DOHH2 (cell line): ENCODE measurements at regions not wholly inside any gene's neighbourhood (a gene's known extent, or its start where the extent isn't known, plus 50 kb on each side); places are given as distances from the start of the nearest gene placed in this dataset.

Source experiments
- H3F3A ChIP-seq: fragments of 200-600 bp; sonication (generic), shearing (Covaris generic); 2 replicates; pipeline ENCODE4 v1.6.0; 2016; ENCODE audit warnings: antibody characterized with exemption, mild to moderate bottlenecking; ENCODE audit not compliant: control insufficient read depth, insufficient read depth
- H3K27ac ChIP-seq: fragments of 200-600 bp; sonication (generic); 2 replicates; pipeline ENCODE4 v1.5.1; 2014; ENCODE audit warnings: low read depth, mild to moderate bottlenecking, low read length, moderate library complexity
- H3K27me3 ChIP-seq: fragments of 200-600 bp; sonication (generic); 2 replicates; pipeline ENCODE4 v1.6.1; 2014; ENCODE audit warnings: mild to moderate bottlenecking, low read length, mixed read lengths; ENCODE audit not compliant: control insufficient read depth
- H3K36me3 ChIP-seq: fragments of 200-600 bp; sonication (generic); 2 replicates; pipeline ENCODE4 v1.6.1; 2014; ENCODE audit warnings: mild to moderate bottlenecking, low read length, moderate library complexity, mixed read lengths; ENCODE audit not compliant: control insufficient read depth
- H3K4me1 ChIP-seq: fragments of 200-600 bp; sonication (generic); 2 replicates; pipeline ENCODE4 v1.6.1; 2014; ENCODE audit warnings: mild to moderate bottlenecking, low read length, mixed read lengths; ENCODE audit not compliant: control insufficient read depth
- H3K4me2 ChIP-seq: fragments of 200-600 bp; sonication (generic); 2 replicates; pipeline ENCODE4 v1.6.0; 2014; ENCODE audit warnings: mild to moderate bottlenecking, low read length, moderate library complexity
- H3K4me3 ChIP-seq: fragments of 200-600 bp; sonication (generic); 2 replicates; pipeline ENCODE4 v1.5.1; 2014; ENCODE audit warnings: mild to moderate bottlenecking, low read length, mixed read lengths
- H3K79me2 ChIP-seq: fragments of 200-600 bp; sonication (generic); 2 replicates; pipeline ENCODE4 v1.6.1; 2014; ENCODE audit warnings: mild to moderate bottlenecking, low read length, mixed read lengths; ENCODE audit not compliant: control insufficient read depth
- H3K9me2 ChIP-seq: fragments of 200-600 bp; sonication (generic); replicated peaks from 2 replicates; pipeline ENCODE4 v1.6.1; 2014; ENCODE audit warnings: mild to moderate bottlenecking, low read length, mixed read lengths; ENCODE audit not compliant: control insufficient read depth
- H3K9me3 ChIP-seq: fragments of 200-600 bp; sonication (generic); 2 replicates; pipeline ENCODE4 v1.6.1; 2014; ENCODE audit warnings: antibody characterized with exemption, low read length, mixed read lengths; ENCODE audit not compliant: control insufficient read depth, insufficient read depth
- H4K20me1 ChIP-seq: fragments of 200-600 bp; sonication (generic); 2 replicates; pipeline ENCODE4 v1.6.0; 2014; ENCODE audit warnings: low read depth, mild to moderate bottlenecking, antibody characterized with exemption, low read length, moderate library complexity; ENCODE audit not compliant: control insufficient read depth, insufficient read depth
- CTCF ChIP-seq: fragments of 200-600 bp; sonication (generic); IDR thresholded peaks from one replicate; pipeline ENCODE4 v1.5.1; 2014; ENCODE audit warnings: antibody characterized with exemption, mild to moderate bottlenecking, low read depth, low read length; ENCODE audit not compliant: poor library complexity, severe bottlenecking
- EZH2phosphoT487 ChIP-seq: fragments of 200-600 bp; sonication (generic); IDR thresholded peaks from 2 replicates; pipeline ENCODE4 v1.6.1; 2017; ENCODE audit warnings: borderline replicate concordance, mild to moderate bottlenecking, antibody characterized with exemption, low read length, moderate library complexity, mixed read lengths

- H3K9me3 ChIP-seq: no peaks in the 10 kb centered on the region
- TF ChIP-seq CTCF: no peak
- no peak for TF ChIP-seq EZH2phosphoT487
Observed at GRCh38 chr12:128075332-128075731, 191.6 kb upstream of the TMEM132C start.

GRCh38 chr12:128076188-128076587 is 190.8 kb upstream of the TMEM132C start:
- TF ChIP-seq EZH2phosphoT487 (no peak), CTCF (no peak)
- Histone ChIP-seq H3K27me3 (no peaks in the 10 kb centered on the region), H4K20me1 (no peaks in the 10 kb centered on the region), H3K36me3 (no peaks in the 10 kb centered on the region), H3K9me3 (no peaks in the 10 kb centered on the region), H3K27ac (no peak overlapping the region), H3K9me2 (no peaks in the 10 kb centered on the region), H3K4me3 (no peak overlapping the region), H3K79me2 (no peaks in the 10 kb centered on the region), H3F3A (no peaks in the 10 kb centered on the region), H3K4me2 (no peak overlapping the region), H3K4me1 (no peaks in the 10 kb centered on the region)

More at GRCh38 chr12:128075332-128075731, 191.6 kb upstream of the TMEM132C start:
- H3K27ac ChIP-seq: no peak overlapping the region
- no peaks in the 10 kb centered on the region for H3K79me2 ChIP-seq
- no peaks in the 10 kb centered on the region for H3K9me2 ChIP-seq
- H3K4me2 ChIP-seq: no peak overlapping the region
- no peaks in the 10 kb centered on the region for H4K20me1 ChIP-seq
- no peaks in the 10 kb centered on the region for H3K27me3 ChIP-seq
- H3K4me1 ChIP-seq: no peaks in the 10 kb centered on the region
- no peaks in the 10 kb centered on the region for H3F3A ChIP-seq
- H3K4me3 ChIP-seq: no peak overlapping the region
- H3K36me3 ChIP-seq: no peaks in the 10 kb centered on the region

- H3K9me3 ChIP-seq: no peaks in the 10 kb centered on the region
- H3K4me2 ChIP-seq: no peak overlapping the region
- no peak overlapping the region for H3K4me3 ChIP-seq
- H3K36me3 ChIP-seq: no peaks in the 10 kb centered on the region
- H3K27me3 ChIP-seq: no peaks in the 10 kb centered on the region
- no peak overlapping the region for H3K27ac ChIP-seq
- H3K4me1 ChIP-seq: no peaks in the 10 kb centered on the region
- no peaks in the 10 kb centered on the region for H3F3A ChIP-seq
- H4K20me1 ChIP-seq: no peaks in the 10 kb centered on the region
- H3K9me2 ChIP-seq: no peaks in the 10 kb centered on the region
- no peaks in the 10 kb centered on the region for H3K79me2 ChIP-seq
- TF ChIP-seq EZH2phosphoT487 (no peak), CTCF (no peak)
Observed at GRCh38 chr12:128077211-128077916, 189.6 kb upstream of the TMEM132C start.

- Histone ChIP-seq H3K4me3 (no peak overlapping the region), H3K4me2 (no peak overlapping the region), H4K20me1 (no peaks in the 10 kb centered on the region), H3K9me3 (no peaks in the 10 kb centered on the region), H3K9me2 (no peaks in the 10 kb centered on the region), H3K4me1 (no peaks in the 10 kb centered on the region), H3K27ac (no peak overlapping the region), H3K36me3 (no peaks in the 10 kb centered on the region), H3K27me3 (no peaks in the 10 kb centered on the region), H3F3A (no peaks in the 10 kb centered on the region), H3K79me2 (no peaks in the 10 kb centered on the region)
- TF ChIP-seq EZH2phosphoT487 (no peak), CTCF (no peak)
Observed at GRCh38 chr12:128077917-128078298, 189.1 kb upstream of the TMEM132C start.
